SK-N-MC (cell line): ENCODE measurements at regions not wholly inside any gene's neighbourhood (a gene's known extent, or its start where the extent isn't known, plus 50 kb on each side); places are given as distances from the start of the nearest gene placed in this dataset.
A peak's percentile ranks its signal among the peaks of the same experiment; 100 is the strongest.

Experiments used
- DNase-seq: peaks from one replicate; pipeline ENCODE4 v3.0.0-alpha.2; 2011; ENCODE audit warnings: low read depth, low spot score
- H3K27ac ChIP-seq: fragments of 200-600 bp; sonication (generic); 2 replicates; pipeline ENCODE4 v1.5.1; 2016; ENCODE audit warnings: mixed run types
- H3K36me3 ChIP-seq: fragments of 200-600 bp; sonication (generic); 2 replicates; pipeline ENCODE4 v1.6.1; 2017; ENCODE audit warnings: antibody characterized with exemption, low read length, mixed read lengths; ENCODE audit not compliant: insufficient read depth
- H3K4me3 ChIP-seq: fragments of 200-600 bp; sonication (generic); 2 replicates; pipeline ENCODE4 v1.5.1; 2016
- H3K9ac ChIP-seq: fragments of 200-600 bp; sonication (generic); 2 replicates; pipeline ENCODE4 v1.8.0; 2017; ENCODE audit warnings: mixed run types, mixed read lengths; ENCODE audit not compliant: insufficient read length
- H3K9me3 ChIP-seq: fragments of 200-600 bp; sonication (generic); 2 replicates; pipeline ENCODE4 v1.6.1; 2017; ENCODE audit warnings: low read depth, mild to moderate bottlenecking, antibody characterized with exemption, low read length, moderate library complexity, mixed read lengths
- EZH2 ChIP-seq: fragments of 200-600 bp; sonication (generic); IDR thresholded peaks from one replicate; pipeline ENCODE4 v1.6.1; 2017; ENCODE audit warnings: antibody characterized with exemption
- FOXP2 ChIP-seq: optimal IDR thresholded peaks from 2 replicates; pipeline ENCODE3; 2011; ENCODE audit warnings: mild to moderate bottlenecking, moderate library complexity; ENCODE audit not compliant: insufficient read depth; ENCODE audit errors: extremely low read length, control extremely low read depth
- POLR2AphosphoS5 ChIP-seq: IDR thresholded peaks from 2 replicates; pipeline ENCODE4 v1.6.1; 2012; ENCODE audit warnings: mild to moderate bottlenecking, low read depth, low read length, borderline replicate concordance

GRCh38 chr2:182631299-182631698 lies 84.8 kb upstream of the DNAJC10 start:
- Histone ChIP-seq H3K36me3 (no peaks in the 10 kb centered on the region), H3K27ac (no peak overlapping the region), H3K9me3 (no peaks in the 10 kb centered on the region), H3K4me3 (no peak overlapping the region), H3K9ac (no peak overlapping the region)
- TF ChIP-seq POLR2AphosphoS5, result no peak
- no peak for TF ChIP-seq FOXP2
- no peak for TF ChIP-seq EZH2
- DNase-seq, result no peak

DNA sequence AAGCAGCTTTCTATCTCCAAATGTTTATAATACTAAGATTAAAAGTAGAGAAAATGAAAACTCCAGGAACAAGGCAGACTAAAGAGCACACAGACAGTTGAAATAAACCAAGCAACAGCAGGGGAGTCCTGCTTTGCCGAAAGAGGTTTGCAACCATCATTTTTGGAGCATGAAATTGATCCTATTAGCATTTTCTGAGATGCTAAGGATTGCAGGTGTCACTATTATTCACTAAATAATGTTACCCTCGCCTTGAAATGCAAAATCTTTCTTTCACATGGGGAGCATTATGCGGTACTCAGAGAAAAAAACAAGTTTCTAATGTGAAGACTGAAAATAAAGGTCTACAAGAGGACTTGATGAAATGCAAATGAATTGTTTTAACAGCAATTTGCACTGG lies 81.7 kb upstream of the DNAJC10 start:
- H3K36me3 ChIP-seq, result no peaks in the 10 kb centered on the region
- DNase-seq, result no peak
- no peak overlapping the region for H3K27ac ChIP-seq
- no peak overlapping the region for H3K9ac ChIP-seq
- H3K4me3 ChIP-seq, result no peak overlapping the region
- no peaks in the 10 kb centered on the region for H3K9me3 ChIP-seq
- TF ChIP-seq FOXP2 (no peak), POLR2AphosphoS5 (no peak), EZH2 (no peak)

DNA sequence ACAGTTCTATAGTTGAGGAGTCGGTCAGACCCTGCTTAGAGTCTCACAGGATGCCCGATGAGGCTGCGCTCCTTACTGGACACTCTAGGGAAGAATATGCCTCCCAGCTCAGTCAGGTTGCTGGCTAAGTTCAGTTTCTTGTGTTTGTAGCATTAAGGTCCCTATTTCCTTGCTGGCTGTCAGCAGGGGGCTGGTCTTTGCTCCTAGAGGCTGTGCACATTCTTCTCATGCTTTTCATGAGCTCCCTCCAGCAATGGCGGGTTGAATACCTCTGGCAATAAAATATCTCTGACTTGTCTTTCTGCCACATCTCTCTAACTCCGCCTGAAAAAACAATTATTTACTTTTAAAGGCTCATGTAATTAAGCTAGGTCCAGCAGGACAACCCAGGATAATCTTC lies 79.4 kb upstream of the DNAJC10 start:
- Histone ChIP-seq H3K36me3 (no peaks in the 10 kb centered on the region), H3K9me3 (no peaks in the 10 kb centered on the region), H3K9ac (no peak overlapping the region), H3K27ac (no peak overlapping the region), H3K4me3 (no peak overlapping the region)
- DNase-seq, result no peak
- TF ChIP-seq FOXP2 (no peak), POLR2AphosphoS5 (no peak), EZH2 (no peak)

GRCh38 chr2:182638667-182639066 lies 77.4 kb upstream of the DNAJC10 start:
- no peak for TF ChIP-seq FOXP2
- TF ChIP-seq POLR2AphosphoS5, result no peak
- no peak for TF ChIP-seq EZH2
- Histone ChIP-seq H3K36me3 (no peaks in the 10 kb centered on the region), H3K27ac (no peak overlapping the region), H3K9ac (no peak overlapping the region), H3K9me3 (no peaks in the 10 kb centered on the region), H3K4me3 (no peak overlapping the region)
- DNase-seq, result no peak

- Histone ChIP-seq H3K9me3 (no peaks in the 10 kb centered on the region), H3K4me3 (no peak overlapping the region), H3K27ac (no peak overlapping the region), H3K36me3 (no peaks in the 10 kb centered on the region), H3K9ac (no peak overlapping the region)
- no peak for DNase-seq
- no peak for TF ChIP-seq EZH2
These were observed 76.1 kb upstream of the DNAJC10 start for GRCh38 chr2:182639971-182640370.

- Histone ChIP-seq H3K27ac (no peak overlapping the region), H3K36me3 (no peaks in the 10 kb centered on the region), H3K9ac (no peak overlapping the region), H3K4me3 (no peak overlapping the region), H3K9me3 (no peaks in the 10 kb centered on the region)
- no peak for TF ChIP-seq FOXP2
- no peak for TF ChIP-seq EZH2
- TF ChIP-seq POLR2AphosphoS5, result no peak
- no peak for DNase-seq
These were observed 73.7 kb upstream of the DNAJC10 start for GRCh38 chr2:182642328-182642727.

- Histone ChIP-seq H3K9me3 (no peaks in the 10 kb centered on the region), H3K4me3 (no peak overlapping the region), H3K9ac (no peak overlapping the region), H3K36me3 (no peaks in the 10 kb centered on the region), H3K27ac (no peak overlapping the region)
- no peak for TF ChIP-seq FOXP2
- TF ChIP-seq POLR2AphosphoS5, result no peak
- no peak for TF ChIP-seq EZH2
- no peak for DNase-seq
These were observed 69.1 kb upstream of the DNAJC10 start for GRCh38 chr2:182646763-182647498.

DNA sequence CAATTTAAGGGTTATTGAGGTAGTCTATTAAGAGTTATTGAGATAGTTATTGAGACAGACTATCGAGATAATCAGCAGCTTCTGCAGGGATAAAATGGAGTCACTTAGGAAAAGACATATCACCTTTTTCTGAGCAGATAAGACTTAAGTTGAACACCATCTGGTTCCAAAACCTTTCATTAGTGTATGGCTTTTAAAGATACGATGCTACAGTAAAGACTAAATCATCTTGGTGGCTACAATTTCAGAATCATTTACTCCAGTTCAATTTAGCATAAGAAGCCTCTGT lies 68.6 kb upstream of the DNAJC10 start:
- no peak overlapping the region for H3K9ac ChIP-seq
- no peak for TF ChIP-seq FOXP2
- TF ChIP-seq POLR2AphosphoS5, result no peak
- TF ChIP-seq EZH2, result no peak
- no peaks in the 10 kb centered on the region for H3K9me3 ChIP-seq
- H3K36me3 ChIP-seq, result no peaks in the 10 kb centered on the region
- H3K27ac ChIP-seq, result no peak overlapping the region
- H3K4me3 ChIP-seq, result no peak overlapping the region
- no peak for DNase-seq

- Histone ChIP-seq H3K4me3 (no peak overlapping the region), H3K9ac (no peak overlapping the region), H3K27ac (no peak overlapping the region), H3K9me3 (no peaks in the 10 kb centered on the region), H3K36me3 (no peaks in the 10 kb centered on the region)
- DNase-seq, result no peak
- TF ChIP-seq FOXP2 (no peak), EZH2 (no peak), POLR2AphosphoS5 (no peak)
These were observed 66.7 kb upstream of the DNAJC10 start for GRCh38 chr2:182649316-182649715.

DNA sequence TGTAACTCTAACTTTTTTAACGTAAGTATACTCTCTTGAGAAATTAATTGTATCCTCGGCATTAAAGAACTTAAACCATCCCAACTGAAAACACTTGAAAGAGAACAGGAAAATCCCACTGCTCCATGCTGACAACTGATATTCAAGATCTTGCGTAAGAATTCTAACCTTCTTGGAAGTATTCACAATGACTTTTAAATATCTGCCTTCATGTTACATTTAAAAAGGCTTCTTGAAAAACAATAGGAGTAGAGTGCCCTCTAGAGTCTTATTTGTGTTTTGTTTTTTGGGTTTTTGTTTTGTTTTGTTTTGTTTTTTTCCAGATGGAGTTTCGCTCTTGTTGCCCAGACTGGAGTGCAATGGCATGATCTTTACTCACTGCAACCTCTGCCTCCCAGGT lies 65.4 kb upstream of the DNAJC10 start:
- no peaks in the 10 kb centered on the region for H3K36me3 ChIP-seq
- DNase-seq, result peak; percentile 87
- TF ChIP-seq EZH2, result no peak
- TF ChIP-seq FOXP2, result no peak
- TF ChIP-seq POLR2AphosphoS5, result no peak; the same call in 1 of the 2 replicates
- H3K4me3 ChIP-seq, result no peak overlapping the region
- H3K9me3 ChIP-seq, result no peaks in the 10 kb centered on the region
- H3K27ac ChIP-seq, result no peak overlapping the region; the same call in 1 of the 2 replicates
- no peak overlapping the region for H3K9ac ChIP-seq
